ENCODE measurements at regions not wholly inside any gene's neighbourhood (a gene's known extent, or its start where the extent isn't known, plus 50 kb on each side); places are given as distances from the start of the nearest gene placed in this dataset.

GRCh38 chr5:39721394-39721793, 296.6 kb upstream of the DAB2 start:
- in situ Hi-C loops (cut with MboI; ENCODE audit: low pct_ligation_motif_present in 1 of 4, low pct_unique_long_range_greater_than_20kb in 1 of 4, low sequenced_read_pairs in 3 of 4): loop anchor here (25.0 kb wide), 2 partner anchors 1016 to 1166 kb away; no protein-coding TSS in a partner anchor

GRCh38 chr5:39720136-39720535, 295.4 kb upstream of the DAB2 start:
- H3K9me3 ChIP-seq: no peaks in the 10 kb centered on the region
- H3K4me3 ChIP-seq: no peak overlapping the region
- no peak for TF ChIP-seq EP300 (IDR thresholded peaks at IDR 0.05; ENCODE audit: low read depth)
- no peak for TF ChIP-seq POLR2AphosphoS5 (IDR thresholded peaks at IDR 0.05)
- no peak for TF ChIP-seq CTCF (IDR thresholded peaks at IDR 0.05)
- TF ChIP-seq POLR2A (IDR thresholded peaks at IDR 0.05): no peak
- H3K36me3 ChIP-seq: no peaks in the 10 kb centered on the region
- in situ Hi-C loops (cut with MboI; ENCODE audit: low pct_ligation_motif_present in 1 of 4, low pct_unique_long_range_greater_than_20kb in 1 of 4, low sequenced_read_pairs in 3 of 4) (loop anchor here (25.0 kb wide), 2 partner anchors 1017 to 1167 kb away; no protein-coding TSS in a partner anchor), intact Hi-C loops (cut with DNase I; ENCODE audit: low total_unique reads) (no loop called here)
- no peak for DNase-seq
- 89 to 93% methylated on average over 3 of the region's 3 CpGs for WGBS, 2 donors (ENCODE audit: low coverage in 1 of 2)
- H3K4me1 ChIP-seq: no peaks in the 10 kb centered on the region
- no peaks in the 10 kb centered on the region for H3K27me3 ChIP-seq
- no peak overlapping the region for H3K27ac ChIP-seq

More at GRCh38 chr5:39721394-39721793, 296.6 kb upstream of the DAB2 start:
- no peak overlapping the region for H3K27ac ChIP-seq
- H3K27me3 ChIP-seq: no peaks in the 10 kb centered on the region
- no peak overlapping the region for H3K4me3 ChIP-seq
- no peaks in the 10 kb centered on the region for H3K36me3 ChIP-seq
- H3K9me3 ChIP-seq: no peaks in the 10 kb centered on the region
- intact Hi-C loops (cut with DNase I; ENCODE audit: low total_unique reads): no loop called here
- DNase-seq: no peak
- TF ChIP-seq POLR2AphosphoS5 (IDR thresholded peaks at IDR 0.05) (no peak), EP300 (IDR thresholded peaks at IDR 0.05; ENCODE audit: low read depth) (no peak), CTCF (IDR thresholded peaks at IDR 0.05) (no peak), POLR2A (IDR thresholded peaks at IDR 0.05) (no peak)
- no peaks in the 10 kb centered on the region for H3K4me1 ChIP-seq
- 94% methylated on average over 7 to 30 of the region's 30 CpGs for WGBS, 2 donors (ENCODE audit: low coverage in 1 of 2)

GRCh38 chr5:39717176-39717897, 292.6 kb upstream of the DAB2 start:
- Histone ChIP-seq H3K9me3 (no peaks in the 10 kb centered on the region), H3K36me3 (no peaks in the 10 kb centered on the region), H3K27ac (no peak overlapping the region), H3K4me3 (no peak overlapping the region), H3K4me1 (peaks cover 0 to 12% (median 0%) of the 10 kb centered on the region in 4 donors), H3K27me3 (no peaks in the 10 kb centered on the region)
- no peak for DNase-seq
- 76 to 91% methylated on average over 2 of the region's 2 CpGs for WGBS, 2 donors (ENCODE audit: low coverage in 1 of 2)
- intact Hi-C loops (cut with DNase I; ENCODE audit: low total_unique reads) (loop anchor here (10.0 kb wide), 2 partner anchors 967 to 1017 kb away; no protein-coding TSS in a partner anchor), in situ Hi-C loops (cut with MboI; ENCODE audit: low pct_ligation_motif_present in 1 of 4, low pct_unique_long_range_greater_than_20kb in 1 of 4, low sequenced_read_pairs in 3 of 4) (loop anchor here (25.0 kb wide), 2 partner anchors 1020 to 1170 kb away; no protein-coding TSS in a partner anchor)
- TF ChIP-seq CTCF (IDR thresholded peaks at IDR 0.05): no peak
- no peak for TF ChIP-seq POLR2A (IDR thresholded peaks at IDR 0.05)
- TF ChIP-seq POLR2AphosphoS5 (IDR thresholded peaks at IDR 0.05): no peak
- TF ChIP-seq EP300 (IDR thresholded peaks at IDR 0.05; ENCODE audit: low read depth): no peak

- in situ Hi-C loops (cut with MboI; ENCODE audit: low pct_ligation_motif_present in 1 of 4, low pct_unique_long_range_greater_than_20kb in 1 of 4, low sequenced_read_pairs in 3 of 4): loop anchor here (25.0 kb wide), 2 partner anchors 1021 to 1171 kb away; no protein-coding TSS in a partner anchor
- no peak overlapping the region for H3K4me3 ChIP-seq
- no peaks in the 10 kb centered on the region for H3K27me3 ChIP-seq
- DNase-seq: peak; percentile 55
- H3K4me1 ChIP-seq: peaks cover 0 to 12% (median 0%) of the 10 kb centered on the region in 4 donors
- intact Hi-C loops (cut with DNase I; ENCODE audit: low total_unique reads): loop anchor here (10.0 kb wide), 2 partner anchors 968 to 1018 kb away; no protein-coding TSS in a partner anchor
- no peaks in the 10 kb centered on the region for H3K9me3 ChIP-seq
- H3K27ac ChIP-seq: no peak overlapping the region
- 41 to 55% methylated on average over 2 of the region's 2 CpGs for WGBS, 2 donors (ENCODE audit: low coverage in 1 of 2)
- TF ChIP-seq POLR2AphosphoS5 (IDR thresholded peaks at IDR 0.05): no peak
- TF ChIP-seq POLR2A (IDR thresholded peaks at IDR 0.05): no peak
- TF ChIP-seq CTCF (IDR thresholded peaks at IDR 0.05): peak; percentile 23 to 44 (median 25)
- TF ChIP-seq EP300 (IDR thresholded peaks at IDR 0.05; ENCODE audit: low read depth): no peak
- no peaks in the 10 kb centered on the region for H3K36me3 ChIP-seq
Measured at GRCh38 chr5:39716532-39717028, 291.8 kb upstream of the DAB2 start.

Measured in transverse colon (tissue), 4 donors.